K562 (cell line): ENCODE measurements at regions not wholly inside any gene's neighbourhood (a gene's known extent, or its start where the extent isn't known, plus 50 kb on each side); places are given as distances from the start of the nearest gene placed in this dataset.

Source experiments
- ARHGAP35 ChIP-seq: fragments of 450-650 bp; IDR thresholded peaks from 2 replicates; pipeline ENCODE4 v1.6.1; 2018; ENCODE audit not compliant: partially characterized antibody
- ARID2 ChIP-seq: fragments of 450-650 bp; IDR thresholded peaks from 2 replicates; pipeline ENCODE4 v1.6.1; 2017; ENCODE audit warnings: antibody characterized with exemption, mild to moderate bottlenecking
- ATF3 ChIP-seq, 2 experiments: fragments of 450-650 bp in 1 of 2; sonication (generic) in 1 of 2; formaldehyde crosslinking in 1 of 2; IDR thresholded peaks in 1 of 2; conservative IDR thresholded peaks in 1 of 2; 2 replicates each; pipeline versions ENCODE4 v1.6.1 to v1.8.1; 2016 to 2023; ENCODE audit warnings: mild to moderate bottlenecking in 2 of 2, moderate library complexity in 2 of 2, inconsistent platforms in 1 of 2, missing genetic modification reagents in 1 of 2
- POLR2A ChIP-seq: fragments of 450-650 bp; conservative IDR thresholded peaks from 2 replicates; pipeline ENCODE4 v1.6.1; 2016
- RAD21 ChIP-seq, 2 experiments: fragments of 250-450 bp in 1 of 2; fragments of 450-650 bp in 1 of 2; sonication (Bioruptor Pico) in 1 of 2; formaldehyde crosslinking in 1 of 2; IDR thresholded peaks in 1 of 2; conservative IDR thresholded peaks in 1 of 2; 2 replicates each; pipeline versions ENCODE4 v1.4.0 to v1.8.0; 2020 to 2022; ENCODE audit warnings: mild to moderate bottlenecking in 2 of 2, moderate library complexity in 1 of 2
- RNF2 ChIP-seq: sonication (generic); IDR thresholded peaks from 2 replicates; pipeline ENCODE4 v1.6.1; 2016
- ZNF280A ChIP-seq: fragments of 450-650 bp; IDR thresholded peaks from 2 replicates; pipeline ENCODE4 v1.6.1; 2018; ENCODE audit warnings: mild to moderate bottlenecking, low read depth; ENCODE audit not compliant: partially characterized antibody

- TF ChIP-seq ARHGAP35: no peak
- TF ChIP-seq ZNF280A: no peak
- TF ChIP-seq POLR2A: no peak
- no peak for TF ChIP-seq ARID2
- TF ChIP-seq RAD21 (CRISPR knock-in tag; conservative IDR thresholded peaks at IDR 0.05 in 1 of 2, IDR thresholded peaks at IDR 0.05 in 1 of 2): no peak
- no peak for TF ChIP-seq ATF3 (IDR thresholded peaks at IDR 0.05)
- no peak for TF ChIP-seq ATF3 (CRISPR knock-in tag; conservative IDR thresholded peaks at IDR 0.05)
- no peak for TF ChIP-seq RNF2
These were observed 140.0 kb downstream of the F11 start for GRCh38 chr4:186405957-186406356.
